UCSD-AML1 (cell line): ENCODE measurements at regions not wholly inside any gene's neighbourhood (a gene's known extent, or its start where the extent isn't known, plus 50 kb on each side); places are given as distances from the start of the nearest gene placed in this dataset.
"Not testable (repeated sequence)": the region's sequence is repeated elsewhere in the genome, so short reads cannot be mapped to it uniquely, and the experiment has no call there.

Experiments
- DNase-seq: peaks from one replicate; lab custom pipeline; 2025; ENCODE audit not compliant: unreplicated experiment; lab: John Stamatoyannopoulos, UW

DNA sequence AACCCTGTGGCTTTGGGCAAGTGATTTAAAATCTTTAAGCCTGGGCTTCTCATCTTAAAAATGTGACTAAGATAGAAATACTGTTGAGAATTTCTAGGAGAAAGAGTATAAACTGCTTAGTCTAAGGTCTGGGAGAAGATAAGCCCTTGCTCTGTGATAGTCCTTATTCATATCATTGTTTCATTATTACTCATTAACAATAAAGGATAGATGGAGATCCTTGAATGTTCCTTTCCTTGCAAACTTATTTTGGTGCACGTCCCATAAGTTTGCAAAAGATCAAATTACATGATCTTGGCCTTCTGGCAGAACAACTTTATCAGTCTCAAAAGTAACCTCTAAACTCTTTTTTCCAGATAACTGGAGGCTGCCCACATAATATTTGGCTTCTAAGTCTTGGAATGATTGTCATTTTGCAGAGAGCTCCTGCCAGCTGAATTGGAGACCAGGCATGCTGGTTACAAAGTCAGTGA, 138.3 kb downstream of the FAM124B start:
- DNase-seq, result no peak

DNA sequence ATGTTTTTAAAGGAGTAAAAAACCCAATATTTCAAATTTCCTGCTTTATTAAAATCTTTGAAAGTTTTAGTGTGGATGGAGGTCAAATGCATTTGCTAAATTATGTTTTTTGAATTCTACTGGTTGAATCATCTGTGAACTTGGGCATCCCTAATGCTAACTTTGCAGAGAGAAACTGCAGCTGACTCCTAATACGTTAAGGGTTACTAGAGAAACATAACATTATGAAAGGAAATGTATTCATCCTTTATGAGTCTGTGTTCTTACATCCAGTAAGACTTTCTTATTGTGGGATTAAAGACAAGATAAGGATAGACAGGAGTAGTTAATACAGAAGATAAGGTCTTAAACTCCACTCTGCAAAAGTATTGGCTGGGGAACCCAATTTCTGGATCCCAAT, 140.6 kb downstream of the FAM124B start:
- DNase-seq, result no peak

- no peak for DNase-seq
Measured at GRCh38 chr2:224260372-224261020, 141.4 kb downstream of the FAM124B start.

DNA sequence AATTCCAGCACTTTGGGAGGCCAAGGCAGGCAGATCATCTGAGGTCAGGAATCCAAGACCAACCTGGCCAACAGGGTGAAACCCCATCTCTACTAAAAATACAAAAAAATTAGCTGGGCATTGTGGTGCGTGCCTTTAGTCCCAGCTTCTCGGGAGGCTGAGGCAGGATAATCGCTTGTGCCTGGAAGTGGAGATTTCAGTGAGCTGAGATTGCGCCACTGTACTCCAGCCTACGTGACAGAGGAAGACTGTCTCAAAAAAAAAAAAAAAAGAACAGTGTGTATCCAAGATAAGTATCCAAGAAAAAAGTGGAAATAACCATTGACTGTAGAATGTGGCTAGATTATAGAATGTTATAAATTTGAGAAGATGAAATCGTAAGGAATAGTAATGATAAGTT, 142.1 kb downstream of the FAM124B start:
- no peak for DNase-seq

DNA sequence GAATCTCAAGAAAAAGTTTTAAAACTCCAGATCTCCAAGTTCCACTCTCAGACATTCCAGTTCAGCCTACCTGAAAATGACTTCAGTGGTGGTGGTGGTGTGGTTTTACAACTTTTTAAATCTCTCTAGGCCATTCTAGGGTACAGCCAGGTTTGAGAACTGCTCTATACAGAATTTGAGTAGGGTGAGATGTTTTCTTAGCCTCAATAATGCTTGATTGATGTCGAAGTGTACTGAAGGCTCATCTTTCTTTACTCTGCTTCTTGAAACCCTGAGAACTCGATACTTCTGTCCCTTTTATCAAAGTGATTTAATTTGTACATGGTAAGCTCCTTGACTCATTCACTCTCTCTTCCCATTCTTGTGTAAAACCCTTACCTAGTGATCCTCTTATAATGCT, 143.8 kb downstream of the FAM124B start:
- no peak for DNase-seq

GRCh38 chr2:224257156-224257555, 144.8 kb downstream of the FAM124B start:
- no peak for DNase-seq

DNA sequence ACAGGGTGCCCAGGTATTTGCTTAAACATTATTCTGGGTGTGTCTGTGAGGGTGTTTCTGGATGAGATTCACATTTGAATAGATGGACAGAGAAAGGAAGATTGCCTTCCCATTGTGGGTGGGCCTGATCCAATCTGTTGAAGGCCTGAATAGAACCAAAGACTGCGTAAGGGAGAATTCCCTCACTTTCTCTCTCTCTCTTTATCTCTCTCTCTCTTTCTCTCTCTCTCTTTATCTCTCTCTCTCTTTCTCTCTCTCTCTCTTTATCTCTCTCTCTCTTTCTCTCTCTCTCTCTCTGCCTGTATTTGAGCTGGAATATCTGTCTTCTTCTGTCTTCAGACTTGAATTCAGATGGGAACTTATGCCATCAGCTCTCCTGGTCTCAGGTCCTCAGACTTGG, 148.4 kb downstream of the FAM124B start:
- DNase-seq, result no peak

DNA sequence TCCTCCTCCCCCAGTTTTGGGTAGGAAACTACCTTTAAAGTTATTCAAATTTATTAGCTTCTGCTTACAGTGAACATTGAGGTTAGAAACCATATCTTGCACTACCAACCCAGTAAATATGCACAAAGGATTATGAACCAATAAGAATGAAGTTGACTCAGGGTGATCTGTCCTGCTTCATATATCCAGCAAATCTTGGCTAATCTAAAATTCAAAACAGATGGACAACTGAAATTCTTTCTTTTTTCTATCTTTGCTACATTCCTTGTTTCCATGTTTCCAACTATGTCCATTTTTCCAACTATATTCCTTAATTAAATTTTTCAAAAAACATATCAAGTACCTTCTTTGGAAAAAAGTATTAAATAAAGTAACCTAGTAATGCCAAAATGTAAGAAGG, 149.3 kb downstream of the FAM124B start:
- no peak for DNase-seq

- no peak for DNase-seq
Measured at GRCh38 chr2:224248944-224249371, 152.9 kb downstream of the FAM124B start.

- DNase-seq, result no peak
Measured at GRCh38 chr2:224242561-224242960, 159.3 kb downstream of the FAM124B start.

GRCh38 chr2:224241812-224242211, 160.1 kb downstream of the FAM124B start:
- DNase-seq, result no peak

GRCh38 chr2:224241001-224241400, 160.9 kb downstream of the FAM124B start:
- no peak for DNase-seq

DNA sequence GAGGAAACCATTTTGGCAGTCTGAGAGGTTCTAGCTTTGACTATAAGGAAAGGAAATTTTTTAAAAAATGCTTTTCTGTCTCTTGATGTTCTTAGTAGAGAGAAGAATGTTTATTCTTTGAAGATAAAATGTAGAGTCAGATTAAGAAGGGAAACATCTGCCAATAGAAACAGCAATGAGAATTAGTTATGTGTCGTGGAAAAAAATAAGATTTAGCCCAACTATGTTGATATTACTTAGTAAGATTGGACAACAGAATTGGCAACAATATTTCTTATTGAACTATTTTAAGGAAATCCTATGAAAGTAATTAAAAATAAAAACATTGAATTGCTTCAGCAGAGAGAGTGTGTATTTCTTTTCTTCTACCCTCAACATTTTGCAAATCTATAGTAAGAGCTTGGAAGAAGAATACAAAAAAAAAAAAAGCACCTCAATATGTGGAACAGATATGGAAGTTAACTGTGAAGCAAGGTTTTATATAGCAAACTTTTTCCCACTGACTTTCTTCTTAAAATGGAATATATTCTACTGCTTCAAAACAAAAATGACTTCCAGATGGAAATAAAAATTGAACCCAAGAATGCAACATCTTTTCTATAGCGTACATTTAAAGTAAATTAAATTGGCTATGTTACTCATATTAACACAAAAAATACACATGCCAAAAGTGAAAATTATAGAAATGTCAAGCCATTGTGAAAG, 177.9 kb downstream of the FAM124B start:
- no peak for DNase-seq

GRCh38 chr2:224222974-224223373, 178.9 kb downstream of the FAM124B start:
- DNase-seq, result no peak

DNA sequence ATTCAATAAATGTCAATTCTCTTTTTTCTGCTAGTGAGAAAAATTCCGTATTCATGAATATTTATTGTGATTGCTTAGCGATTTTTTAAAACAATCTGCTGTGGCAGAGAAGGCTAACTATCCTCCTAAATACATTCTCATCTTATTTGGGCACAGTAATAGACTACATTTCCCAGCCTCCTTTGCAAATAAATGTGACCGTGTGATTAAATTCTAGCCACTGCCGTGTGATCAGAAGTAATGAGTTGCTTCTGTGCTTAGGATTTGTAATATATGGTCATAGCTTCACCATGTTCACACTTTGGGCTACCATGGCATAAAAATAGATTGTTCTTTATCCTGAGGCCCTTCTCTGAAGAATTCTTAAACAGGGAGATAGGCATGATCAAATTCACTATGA, 179.6 kb downstream of the FAM124B start:
- DNase-seq, result no peak

- no peak for DNase-seq
Measured at GRCh38 chr2:224221455-224221913, 180.4 kb downstream of the FAM124B start.

DNA sequence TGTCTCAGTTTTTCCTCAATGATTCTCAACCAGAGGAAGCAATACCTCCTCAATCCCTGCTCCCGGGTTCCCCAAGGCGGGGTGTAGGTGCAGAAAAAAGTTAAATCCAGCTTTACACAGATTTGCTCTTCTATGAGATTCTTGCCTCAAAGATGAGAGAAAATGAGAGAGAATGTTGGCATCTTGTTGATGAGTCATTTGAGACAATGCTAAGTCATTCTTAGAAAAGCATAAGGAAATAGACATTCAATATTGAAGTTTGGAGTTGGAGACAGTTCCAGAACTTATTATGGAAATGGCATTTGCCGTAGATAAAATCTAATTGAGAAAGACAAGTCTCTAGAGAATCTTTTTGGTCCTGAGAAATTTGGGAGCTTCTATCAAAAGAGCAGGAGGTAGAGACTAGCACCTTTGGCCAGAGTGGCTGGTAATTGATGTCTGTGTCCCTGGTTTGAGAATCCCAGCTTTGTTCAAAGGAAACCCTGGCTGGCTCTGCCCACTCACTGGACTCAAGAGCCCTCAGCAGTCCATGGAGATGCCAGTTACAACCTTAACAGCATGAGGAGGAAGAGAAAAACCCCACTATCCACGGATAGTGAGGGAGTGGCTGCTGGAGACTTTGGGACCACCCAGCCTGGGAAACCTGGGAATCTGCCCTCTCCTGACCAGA, 181.2 kb downstream of the FAM124B start:
- DNase-seq, result no peak

- DNase-seq, result no peak
Measured at GRCh38 chr2:224219781-224220180, 180.7 kb upstream of the SERPINE2 start.

- no peak for DNase-seq
Measured at GRCh38 chr2:224217962-224218347, 178.9 kb upstream of the SERPINE2 start.

- no peak for DNase-seq
Measured at GRCh38 chr2:224217233-224217961, 178.3 kb upstream of the SERPINE2 start.

- DNase-seq, result not testable (repeated sequence)
Measured at GRCh38 chr2:224215611-224216010, 176.5 kb upstream of the SERPINE2 start.
